ENCODE measurements at regions not wholly inside any gene's neighbourhood (a gene's known extent, or its start where the extent isn't known, plus 50 kb on each side); places are given as distances from the start of the nearest gene placed in this dataset.

GRCh38 chr14:28571636-28572035 is 195.0 kb upstream of the FOXG1 start:
- no peak for ATAC-seq (ENCODE audit: insufficient number of reproducible peaks, low FRiP score, low read depth)
- no peak for DNase-seq (ENCODE audit: low spot score)
- no peak overlapping the region for H3K27ac ChIP-seq
- TF ChIP-seq CTCF (IDR thresholded peaks at IDR 0.05): no peak
- no peaks in the 10 kb centered on the region for H3K27me3 ChIP-seq (replicated peaks; ENCODE audit: insufficient read depth)
- H3K9me3 ChIP-seq: peaks cover 3% of the 10 kb centered on the region
- H3K4me1 ChIP-seq (ENCODE audit: control insufficient read depth in 1 of 2, low read depth in 2 of 2): no peaks in the 10 kb centered on the region
- H3K4me3 ChIP-seq: no peak overlapping the region
- H3K36me3 ChIP-seq: no peaks in the 10 kb centered on the region

GRCh38 chr14:28576523-28576922 is 190.1 kb upstream of the FOXG1 start:
- ATAC-seq (ENCODE audit: insufficient number of reproducible peaks, low FRiP score, low read depth) (no peak), DNase-seq (ENCODE audit: low spot score) (no peak)
- Histone ChIP-seq H3K27me3 (replicated peaks; ENCODE audit: insufficient read depth) (no peaks in the 10 kb centered on the region), H3K4me3 (no peak overlapping the region), H3K36me3 (no peaks in the 10 kb centered on the region), H3K4me1 (ENCODE audit: control insufficient read depth in 1 of 2, low read depth in 2 of 2) (no peaks in the 10 kb centered on the region), H3K9me3 (peaks cover 3% of the 10 kb centered on the region), H3K27ac (no peak overlapping the region)
- TF ChIP-seq CTCF (IDR thresholded peaks at IDR 0.05): no peak

- Histone ChIP-seq H3K27ac (no peak overlapping the region), H3K9me3 (peaks cover 3% of the 10 kb centered on the region), H3K27me3 (replicated peaks; ENCODE audit: insufficient read depth) (no peaks in the 10 kb centered on the region), H3K4me1 (ENCODE audit: control insufficient read depth in 1 of 2, low read depth in 2 of 2) (no peaks in the 10 kb centered on the region), H3K4me3 (no peak overlapping the region), H3K36me3 (no peaks in the 10 kb centered on the region)
- DNase-seq (ENCODE audit: low spot score) (no peak), ATAC-seq (ENCODE audit: insufficient number of reproducible peaks, low FRiP score, low read depth) (no peak)
- TF ChIP-seq CTCF (IDR thresholded peaks at IDR 0.05): no peak
Observed at GRCh38 chr14:28577187-28577586, 189.4 kb upstream of the FOXG1 start.

GRCh38 chr14:28577711-28578131 is 188.9 kb upstream of the FOXG1 start:
- peaks cover 3% of the 10 kb centered on the region for H3K9me3 ChIP-seq
- no peaks in the 10 kb centered on the region for H3K27me3 ChIP-seq (replicated peaks; ENCODE audit: insufficient read depth)
- no peak for TF ChIP-seq CTCF (IDR thresholded peaks at IDR 0.05)
- no peak for ATAC-seq (ENCODE audit: insufficient number of reproducible peaks, low FRiP score, low read depth)
- H3K4me3 ChIP-seq: no peak overlapping the region
- H3K36me3 ChIP-seq: no peaks in the 10 kb centered on the region
- no peak overlapping the region for H3K27ac ChIP-seq
- H3K4me1 ChIP-seq (ENCODE audit: control insufficient read depth in 1 of 2, low read depth in 2 of 2): no peaks in the 10 kb centered on the region
- no peak for DNase-seq (ENCODE audit: low spot score)

GRCh38 chr14:28584951-28585350 is 181.6 kb upstream of the FOXG1 start:
- Histone ChIP-seq H3K36me3 (no peaks in the 10 kb centered on the region), H3K27me3 (replicated peaks; ENCODE audit: insufficient read depth) (no peaks in the 10 kb centered on the region), H3K27ac (no peak overlapping the region), H3K4me1 (ENCODE audit: control insufficient read depth in 1 of 2, low read depth in 2 of 2) (no peaks in the 10 kb centered on the region), H3K4me3 (no peak overlapping the region), H3K9me3 (no peaks in the 10 kb centered on the region)
- DNase-seq (ENCODE audit: low spot score) (no peak), ATAC-seq (ENCODE audit: insufficient number of reproducible peaks, low FRiP score, low read depth) (no peak)
- no peak for TF ChIP-seq CTCF (IDR thresholded peaks at IDR 0.05)
